Spleen (tissue), 7 donors: ENCODE measurements at regions not wholly inside any gene's neighbourhood (a gene's known extent, or its start where the extent isn't known, plus 50 kb on each side); places are given as distances from the start of the nearest gene placed in this dataset.

Experiments used
- CTCF ChIP-seq, 11 experiments: fragments of 200-600 bp in 7 of 11; fragments of 450-650 bp in 4 of 11; sonication (generic) in 4 of 11; IDR thresholded peaks in 8 of 11; conservative IDR thresholded peaks in 3 of 11; 1 replicate in 7 of 11; 2 replicates in 4 of 11; pipeline versions ENCODE4 v1.4.0 to v1.8.0; 2016 to 2021; ENCODE audit warnings: antibody characterized with exemption in 11 of 11, inconsistent platforms in 4 of 11, mild to moderate bottlenecking in 1 of 11
- POLR2AphosphoS5 ChIP-seq, 3 donors: sonication (generic); formaldehyde crosslinking; IDR thresholded peaks; one replicate each; pipeline ENCODE4 v1.5.1; 2017; ENCODE audit warnings: antibody characterized with exemption in 3 of 3
- donor health status: DM: no; HTN: no; CAD: no; lungs with moderate emphysema.
- donor health status: DM: no; HTN: no; CAD: no.
- donor health status: DM: no; HTN: no; CAD: no.

- TF ChIP-seq POLR2AphosphoS5 (IDR thresholded peaks at IDR 0.05) (no peak), CTCF (IDR thresholded peaks at IDR 0.05 in 8 of 11, conservative IDR thresholded peaks at IDR 0.05 in 3 of 11) (no peak)
These were observed 203.1 kb upstream of the CNR1 start for GRCh38 chr6:88369262-88369661.
